Fibroblast of lung (primary cell): ENCODE measurements at regions not wholly inside any gene's neighbourhood (a gene's known extent, or its start where the extent isn't known, plus 50 kb on each side); places are given as distances from the start of the nearest gene placed in this dataset.

Experiments
- EZH2 ChIP-seq: IDR thresholded peaks from 2 replicates; pipeline ENCODE4 v1.5.1; 2012; ENCODE audit warnings: low read length, control low read depth, mild to moderate bottlenecking; ENCODE audit errors: missing control alignments
- TF ChIP-seq, protein P1 (sequence below), 2 donors: IDR thresholded peaks in 1 of 2; conservative IDR thresholded peaks in 1 of 2; 1 replicate in 1 of 2; 2 replicates in 1 of 2; pipeline ENCODE4 v1.5.1; 2011 to 2012; ENCODE audit warnings: low read length in 2 of 2, control low read depth in 1 of 2, inconsistent platforms in 1 of 2, low read depth in 1 of 2, mild to moderate bottlenecking in 1 of 2

DNA sequence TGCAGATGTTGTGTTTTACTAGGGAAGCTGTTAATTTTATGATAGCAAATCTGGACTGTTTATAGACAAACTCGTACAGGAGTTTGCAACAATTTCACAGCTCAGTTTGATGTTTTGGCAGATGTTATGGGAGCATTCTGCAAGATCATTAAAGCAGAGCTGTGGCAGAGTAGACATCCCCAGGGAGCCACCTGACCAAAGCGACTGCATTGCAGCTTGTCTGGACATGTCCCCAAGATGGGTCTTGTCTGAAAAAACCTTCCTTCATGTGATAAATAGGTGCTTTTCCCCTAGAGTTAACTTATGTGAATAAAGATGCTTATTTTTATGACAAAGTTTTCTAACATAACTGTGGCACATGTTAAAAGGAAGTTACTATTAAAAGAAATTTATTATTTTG lies 91.2 kb upstream of the GPR141 start:
- TF ChIP-seq, protein P1, sequence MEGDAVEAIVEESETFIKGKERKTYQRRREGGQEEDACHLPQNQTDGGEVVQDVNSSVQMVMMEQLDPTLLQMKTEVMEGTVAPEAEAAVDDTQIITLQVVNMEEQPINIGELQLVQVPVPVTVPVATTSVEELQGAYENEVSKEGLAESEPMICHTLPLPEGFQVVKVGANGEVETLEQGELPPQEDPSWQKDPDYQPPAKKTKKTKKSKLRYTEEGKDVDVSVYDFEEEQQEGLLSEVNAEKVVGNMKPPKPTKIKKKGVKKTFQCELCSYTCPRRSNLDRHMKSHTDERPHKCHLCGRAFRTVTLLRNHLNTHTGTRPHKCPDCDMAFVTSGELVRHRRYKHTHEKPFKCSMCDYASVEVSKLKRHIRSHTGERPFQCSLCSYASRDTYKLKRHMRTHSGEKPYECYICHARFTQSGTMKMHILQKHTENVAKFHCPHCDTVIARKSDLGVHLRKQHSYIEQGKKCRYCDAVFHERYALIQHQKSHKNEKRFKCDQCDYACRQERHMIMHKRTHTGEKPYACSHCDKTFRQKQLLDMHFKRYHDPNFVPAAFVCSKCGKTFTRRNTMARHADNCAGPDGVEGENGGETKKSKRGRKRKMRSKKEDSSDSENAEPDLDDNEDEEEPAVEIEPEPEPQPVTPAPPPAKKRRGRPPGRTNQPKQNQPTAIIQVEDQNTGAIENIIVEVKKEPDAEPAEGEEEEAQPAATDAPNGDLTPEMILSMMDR (conservative IDR thresholded peaks at IDR 0.05 in 1 of 2, IDR thresholded peaks at IDR 0.05 in 1 of 2; ENCODE audit: low read depth in 1 of 2, low read length in 2 of 2) = no peak
- TF ChIP-seq EZH2 = no peak
